Lower leg skin (tissue), 3 donors: ENCODE measurements at regions not wholly inside any gene's neighbourhood (a gene's known extent, or its start where the extent isn't known, plus 50 kb on each side); places are given as distances from the start of the nearest gene placed in this dataset.

Source experiments
- POLR2A ChIP-seq, 2 donors: fragments of 450-650 bp; IDR thresholded peaks; one replicate each; pipeline ENCODE4 v1.6.1; 2016 to 2017; ENCODE audit warnings: antibody characterized with exemption in 2 of 2, mild to moderate bottlenecking in 1 of 2, moderate library complexity in 1 of 2
- TF ChIP-seq, protein P1 (sequence below), 3 donors: fragments of 450-650 bp; IDR thresholded peaks; one replicate each; pipeline ENCODE4 v1.5.1; 2016; ENCODE audit warnings: antibody characterized with exemption in 3 of 3, mild to moderate bottlenecking in 3 of 3, moderate library complexity in 2 of 3

DNA sequence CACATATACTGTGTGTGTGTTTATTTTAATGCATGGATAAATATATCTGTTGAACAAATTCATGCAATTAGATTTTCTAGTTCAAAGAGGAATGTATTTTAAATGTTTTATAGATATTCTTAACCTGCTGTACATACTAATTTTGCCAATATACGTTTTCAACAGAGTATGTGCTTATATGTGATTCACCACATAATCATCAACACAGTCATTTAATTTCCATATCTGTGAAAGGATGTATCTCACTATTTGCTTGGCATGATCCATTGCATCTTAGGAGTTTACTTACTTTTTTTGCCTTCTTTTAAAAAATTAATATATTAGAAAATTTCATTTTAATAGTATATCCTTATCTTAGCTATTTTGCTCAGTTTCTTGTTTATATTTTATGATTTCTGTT, 902.3 kb upstream of the CITED2 start:
- no peak for TF ChIP-seq POLR2A (IDR thresholded peaks at IDR 0.05)
- TF ChIP-seq, protein P1, sequence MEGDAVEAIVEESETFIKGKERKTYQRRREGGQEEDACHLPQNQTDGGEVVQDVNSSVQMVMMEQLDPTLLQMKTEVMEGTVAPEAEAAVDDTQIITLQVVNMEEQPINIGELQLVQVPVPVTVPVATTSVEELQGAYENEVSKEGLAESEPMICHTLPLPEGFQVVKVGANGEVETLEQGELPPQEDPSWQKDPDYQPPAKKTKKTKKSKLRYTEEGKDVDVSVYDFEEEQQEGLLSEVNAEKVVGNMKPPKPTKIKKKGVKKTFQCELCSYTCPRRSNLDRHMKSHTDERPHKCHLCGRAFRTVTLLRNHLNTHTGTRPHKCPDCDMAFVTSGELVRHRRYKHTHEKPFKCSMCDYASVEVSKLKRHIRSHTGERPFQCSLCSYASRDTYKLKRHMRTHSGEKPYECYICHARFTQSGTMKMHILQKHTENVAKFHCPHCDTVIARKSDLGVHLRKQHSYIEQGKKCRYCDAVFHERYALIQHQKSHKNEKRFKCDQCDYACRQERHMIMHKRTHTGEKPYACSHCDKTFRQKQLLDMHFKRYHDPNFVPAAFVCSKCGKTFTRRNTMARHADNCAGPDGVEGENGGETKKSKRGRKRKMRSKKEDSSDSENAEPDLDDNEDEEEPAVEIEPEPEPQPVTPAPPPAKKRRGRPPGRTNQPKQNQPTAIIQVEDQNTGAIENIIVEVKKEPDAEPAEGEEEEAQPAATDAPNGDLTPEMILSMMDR (IDR thresholded peaks at IDR 0.05) = no peak
